A549 (cell line): ENCODE measurements at regions not wholly inside any gene's neighbourhood (a gene's known extent, or its start where the extent isn't known, plus 50 kb on each side); places are given as distances from the start of the nearest gene placed in this dataset.

ENCODE experiments used
- ATAC-seq, 2 experiments: fragments of 200-7000 bp in 1 of 2; fragments of >200 bp in 1 of 2; cut with Nextera tagmentation in 1 of 2; cut with Tn5 transposase in 1 of 2; 3 replicates each; pipeline versions ENCODE4 v1.8.0 to v1.9.1; 2018 to 2020; ENCODE audit warnings: mild to moderate bottlenecking in 1 of 2, moderate library complexity in 1 of 2
- CTCF ChIA-PET: fragments of 300-600 bp; sonication (Branson Sonifier 250); formaldehyde crosslinking; extraction: SDS; loops from one replicate; lab custom pipeline; 2021; ENCODE audit warnings: antibody characterized with exemption, inconsistent platforms; lab: Yijun Ruan, JAX
- POLR2A ChIA-PET: fragments of 350-600 bp; formaldehyde crosslinking; extraction: SDS; loops from one replicate; lab custom pipeline; 2021; ENCODE audit warnings: antibody characterized with exemption, inconsistent platforms; lab: Yijun Ruan, JAX
- DNase-seq, 2 experiments: peaks; one replicate each; pipeline versions ENCODE4 v3.0.0 to v3.0.0-alpha.2; 2011 to 2016; ENCODE audit warnings: low read depth in 1 of 2, low spot score in 1 of 2
- FAIRE-seq: peaks from 2 replicates; lab custom pipeline; 2011; peaks lifted over from hg19 to GRCh38; lab: Jason Lieb, UNC
- H3K27ac ChIP-seq, 2 experiments: fragments of >200 bp; sonication (Bioruptor Twin); formaldehyde crosslinking; 3 replicates each; pipeline ENCODE4 v1.5.1; 2016 to 2017
- H3K4me1 ChIP-seq: fragments of >200 bp; sonication (Bioruptor Twin); formaldehyde crosslinking; 3 replicates; pipeline ENCODE4 v1.6.1; 2016
- H3K4me2 ChIP-seq: fragments of >200 bp; sonication (Bioruptor Twin); formaldehyde crosslinking; 3 replicates; pipeline ENCODE4 v1.6.1; 2016
- H3K4me3 ChIP-seq: fragments of >200 bp; sonication (Bioruptor Twin); formaldehyde crosslinking; 3 replicates; pipeline ENCODE4 v1.5.1; 2016
- H3K9me3 ChIP-seq: fragments of >200 bp; sonication (Bioruptor Twin); formaldehyde crosslinking; 3 replicates; pipeline ENCODE4 v1.6.1; 2016
- ATOH8 ChIP-seq: fragments of 250-450 bp; sonication (Bioruptor Pico); IDR thresholded peaks from 2 replicates; pipeline ENCODE4 v1.5.0; 2020; ENCODE audit warnings: low read depth, mild to moderate bottlenecking, moderate library complexity
- BCL3 ChIP-seq: fragments of >200 bp; sonication (Bioruptor Twin); formaldehyde crosslinking; IDR thresholded peaks from 3 replicates; pipeline ENCODE4 v1.6.1; 2016
- CHD2 ChIP-seq: fragments of 150-350 bp; IDR thresholded peaks from 2 replicates; pipeline ENCODE4 v1.6.1; 2014; ENCODE audit warnings: low read length; ENCODE audit not compliant: partially characterized antibody
- CTCF ChIP-seq: fragments of >200 bp; sonication (Bioruptor Twin); formaldehyde crosslinking; IDR thresholded peaks from 3 replicates; pipeline ENCODE4 v1.5.1; 2016
- EHF ChIP-seq: fragments of 250-450 bp; sonication (Bioruptor Pico); IDR thresholded peaks from 2 replicates; pipeline ENCODE4 v1.5.0; 2020; ENCODE audit warnings: mild to moderate bottlenecking
- EHMT2 ChIP-seq: fragments of 200-600 bp; sonication (generic); IDR thresholded peaks from 2 replicates; pipeline ENCODE4 v1.6.1; 2016; ENCODE audit warnings: antibody characterized with exemption, low read depth, mild to moderate bottlenecking, moderate library complexity
- ELK1 ChIP-seq: fragments of 150-350 bp; IDR thresholded peaks from 2 replicates; pipeline ENCODE4 v1.6.1; 2014; ENCODE audit warnings: low read depth, mild to moderate bottlenecking, low read length
- FOSB ChIP-seq: fragments of 250-450 bp; sonication (Bioruptor Pico); IDR thresholded peaks from 2 replicates; pipeline ENCODE4 v1.5.0; 2020; ENCODE audit warnings: mild to moderate bottlenecking, moderate library complexity
- HOXB13 ChIP-seq: fragments of 250-450 bp; sonication (Bioruptor Pico); IDR thresholded peaks from 2 replicates; pipeline ENCODE4 v1.5.0; 2020; ENCODE audit warnings: low read depth, mild to moderate bottlenecking, moderate library complexity
- JUNB ChIP-seq: fragments of >200 bp; sonication (Bioruptor Twin); formaldehyde crosslinking; IDR thresholded peaks from 2 replicates; pipeline ENCODE4 v1.6.1; 2016
- KDM1A ChIP-seq: fragments of 200-600 bp; sonication (generic); IDR thresholded peaks from 2 replicates; pipeline ENCODE4 v1.6.1; 2016; ENCODE audit warnings: low read depth, mild to moderate bottlenecking
- NFE2L2 ChIP-seq: fragments of 150-350 bp; conservative IDR thresholded peaks from 2 replicates; pipeline ENCODE4 v1.6.1; 2014; ENCODE audit warnings: low read length
- NPAS2 ChIP-seq: fragments of 250-450 bp; sonication (Bioruptor Pico); IDR thresholded peaks from 2 replicates; pipeline ENCODE4 v1.8.0; 2022; ENCODE audit warnings: mild to moderate bottlenecking, moderate library complexity, borderline replicate concordance
- PBX3 ChIP-seq: IDR thresholded peaks from 2 replicates; pipeline ENCODE4 v1.6.1; 2012
- POLR2AphosphoS2 ChIP-seq: conservative IDR thresholded peaks from 2 replicates; pipeline ENCODE4 v1.6.1; 2012; ENCODE audit warnings: low read length, improper control_type of control experiment, inconsistent platforms
- RCOR1 ChIP-seq: fragments of 150-350 bp; IDR thresholded peaks from 2 replicates; pipeline ENCODE4 v1.6.1; 2014; ENCODE audit warnings: antibody characterized with exemption, low read length, low read depth
- REST ChIP-seq: fragments of 200-600 bp; sonication (generic); IDR thresholded peaks from 2 replicates; pipeline ENCODE4 v1.6.1; 2016; ENCODE audit warnings: antibody characterized with exemption, mild to moderate bottlenecking, moderate library complexity
- RFX5 ChIP-seq: fragments of 450-650 bp; IDR thresholded peaks from 2 replicates; pipeline ENCODE4 v1.7.1; 2014; ENCODE audit warnings: antibody characterized with exemption, mild to moderate bottlenecking, moderate library complexity
- RNF2 ChIP-seq: fragments of 200-600 bp; sonication (generic); IDR thresholded peaks from 2 replicates; pipeline ENCODE4 v1.6.1; 2016; ENCODE audit warnings: low read depth, mild to moderate bottlenecking, antibody characterized with exemption, moderate library complexity, borderline replicate concordance
- SREBF2 ChIP-seq: fragments of 450-650 bp; IDR thresholded peaks from 2 replicates; pipeline ENCODE4 v1.6.1; 2014; ENCODE audit warnings: mild to moderate bottlenecking, moderate library complexity
- ZC3H11A ChIP-seq: fragments of 450-650 bp; IDR thresholded peaks from 2 replicates; pipeline ENCODE4 v1.6.1; 2014; ENCODE audit warnings: antibody characterized with exemption, mild to moderate bottlenecking
- ZSCAN20 ChIP-seq: fragments of 250-450 bp; sonication (Bioruptor Pico); IDR thresholded peaks from 2 replicates; pipeline ENCODE4 v1.8.0; 2022; ENCODE audit warnings: mild to moderate bottlenecking, moderate library complexity
- WGBS: methylation state at CpG from one replicate; pipeline ENCODE4 v1.1.6; 2017; ENCODE audit errors: missing lambda C conversion rate; 5-methylcytosine and 5-hydroxymethylcytosine counted together

GRCh38 chr13:108419768-108420167 lies 150.2 kb downstream of the TNFSF13B start:
- Histone ChIP-seq H3K4me1 (no peaks in the 10 kb centered on the region), H3K4me3 (no peak overlapping the region), H3K9me3 (no peaks in the 10 kb centered on the region)
- no peak for ATAC-seq
- DNase-seq = no peak
- CTCF ChIA-PET = no interaction called here
- 45% methylated on average over 6 of the region's 6 CpGs for WGBS
- FAIRE-seq = no peak
- no peak for TF ChIP-seq EHMT2
- no peak for TF ChIP-seq RCOR1
- no peak for TF ChIP-seq KDM1A
- no peak for TF ChIP-seq ATOH8 (CRISPR knock-in tag)
- no peak for TF ChIP-seq EHF (CRISPR knock-in tag)
- TF ChIP-seq NPAS2 (CRISPR knock-in tag) = no peak
- TF ChIP-seq ZSCAN20 (CRISPR knock-in tag) = no peak
- TF ChIP-seq REST = no peak
- TF ChIP-seq PBX3 = no peak
- no peak for TF ChIP-seq RNF2
- no peak for TF ChIP-seq ZC3H11A
- TF ChIP-seq CHD2 = no peak
- TF ChIP-seq, all 56 proteins: peak for 0
- POLR2A ChIA-PET = no interaction called here
- Histone ChIP-seq H3K27ac (no peak overlapping the region), H3K4me2 (no peak overlapping the region)

- no peak overlapping the region for H3K4me2 ChIP-seq
- no peaks in the 10 kb centered on the region for H3K9me3 ChIP-seq
- POLR2A ChIA-PET = no interaction called here
- H3K27ac ChIP-seq = no peak overlapping the region
- no peak for FAIRE-seq
- no peak for ATAC-seq
- no peak for DNase-seq
- CTCF ChIA-PET = no interaction called here
- TF ChIP-seq NFE2L2 (no peak), ELK1 (no peak), HOXB13 (CRISPR knock-in tag) (no peak), POLR2AphosphoS2 (no peak), ZSCAN20 (CRISPR knock-in tag) (no peak), SREBF2 (no peak), EHF (CRISPR knock-in tag) (no peak), CTCF (no peak), RFX5 (no peak), JUNB (no peak), RCOR1 (no peak), BCL3 (no peak), FOSB (CRISPR knock-in tag) (no peak)
- no peak overlapping the region for H3K4me3 ChIP-seq
- H3K4me1 ChIP-seq = no peaks in the 10 kb centered on the region
- 73% methylated on average over 4 of the region's 4 CpGs for whole genome bisulfite sequencing
These were observed 155.5 kb downstream of the TNFSF13B start for GRCh38 chr13:108425056-108425455.
